OCI-LY7 (cell line): ENCODE measurements at regions not wholly inside any gene's neighbourhood (a gene's known extent, or its start where the extent isn't known, plus 50 kb on each side); places are given as distances from the start of the nearest gene placed in this dataset.
"Not testable (repeated sequence)": the region's sequence is repeated elsewhere in the genome, so short reads cannot be mapped to it uniquely, and the experiment has no call there.

Experiments used
- BruUV-seq: library from RNA; stranded (reverse); fragments of 400-500 nt; replicated peaks from 2 replicates; lab custom pipeline; 2021; lab: Mats Ljungman, UMichigan
- CTCF ChIA-PET: fragments of 300-600 bp; sonication (Branson Sonifier 250); formaldehyde crosslinking; loops from one replicate; lab custom pipeline; 2022; ENCODE audit warnings: antibody characterized with exemption; ENCODE audit not compliant: unreplicated experiment; lab: Charles Lee
- POLR2A ChIA-PET: fragments of 300-600 bp; sonication (Branson Sonifier 250); formaldehyde crosslinking; loops from one replicate; lab custom pipeline; 2022; ENCODE audit warnings: antibody characterized with exemption; lab: Charles Lee
- DNase-seq: peaks from one replicate; pipeline ENCODE4 v3.0.0-alpha.2; 2015; ENCODE audit warnings: low spot score
- H2AFZ ChIP-seq: fragments of 200-600 bp; sonication (generic), shearing (Covaris generic); 2 replicates; pipeline ENCODE4 v1.6.1; 2014; ENCODE audit warnings: mild to moderate bottlenecking, antibody characterized with exemption, low read length, moderate library complexity
- H3K27ac ChIP-seq: fragments of 200-600 bp; sonication (generic); 2 replicates; pipeline ENCODE4 v1.5.1; 2014; ENCODE audit warnings: mixed run types, low read depth, mild to moderate bottlenecking, moderate library complexity, low read length, inconsistent platforms; ENCODE audit not compliant: poor library complexity, severe bottlenecking
- H3K36me3 ChIP-seq: fragments of 200-600 bp; sonication (generic); 2 replicates; pipeline ENCODE4 v1.6.1; 2014; ENCODE audit warnings: mild to moderate bottlenecking, antibody characterized with exemption, low read length, moderate library complexity, mixed read lengths; ENCODE audit not compliant: insufficient read depth
- H3K4me1 ChIP-seq: fragments of 200-600 bp; sonication (generic); 2 replicates; pipeline ENCODE4 v1.5.1; 2014; ENCODE audit warnings: mild to moderate bottlenecking, low read length; ENCODE audit not compliant: insufficient read depth, poor library complexity, severe bottlenecking
- H3K4me2 ChIP-seq: fragments of 200-600 bp; sonication (generic); 2 replicates; pipeline ENCODE4 v1.6.1; 2014; ENCODE audit warnings: mild to moderate bottlenecking, low read length
- H3K4me3 ChIP-seq: fragments of 200-600 bp; sonication (generic); 2 replicates; pipeline ENCODE4 v1.5.1; 2014; ENCODE audit warnings: mild to moderate bottlenecking, low read depth, low read length; ENCODE audit not compliant: poor library complexity, severe bottlenecking
- H3K79me2 ChIP-seq: fragments of 200-600 bp; sonication (generic); 2 replicates; pipeline ENCODE4 v1.6.1; 2016; ENCODE audit warnings: low read depth, mild to moderate bottlenecking, low read length, moderate library complexity, mixed read lengths; ENCODE audit not compliant: insufficient read depth
- H3K9me2 ChIP-seq: fragments of 200-600 bp; sonication (generic); 2 replicates; pipeline ENCODE4 v1.6.1; 2016; ENCODE audit warnings: mild to moderate bottlenecking, low read length, mixed read lengths; ENCODE audit not compliant: insufficient read depth
- H3K9me3 ChIP-seq: fragments of 200-600 bp; sonication (generic); 2 replicates; pipeline ENCODE4 v1.6.1; 2014; ENCODE audit warnings: mild to moderate bottlenecking, mixed run types, low read length, mixed read lengths
- H4K20me1 ChIP-seq: fragments of 200-600 bp; sonication (generic); 2 replicates; pipeline ENCODE4 v1.6.1; 2014; ENCODE audit warnings: mild to moderate bottlenecking, antibody characterized with exemption, low read length, moderate library complexity, mixed read lengths; ENCODE audit not compliant: insufficient read depth
- CTCF ChIP-seq: fragments of 200-600 bp; sonication (generic); conservative IDR thresholded peaks from 2 replicates; pipeline ENCODE4 v1.5.1; 2014; ENCODE audit warnings: mild to moderate bottlenecking, antibody characterized with exemption, low read length, moderate library complexity, mixed read lengths
- EZH2phosphoT487 ChIP-seq: fragments of 200-600 bp; sonication (generic); IDR thresholded peaks from 2 replicates; pipeline ENCODE4 v1.6.1; 2018; ENCODE audit warnings: low read depth, borderline replicate concordance, mild to moderate bottlenecking, mixed run types, antibody characterized with exemption, low read length, moderate library complexity, mixed read lengths
- intact Hi-C: fragments of 100-400 bp; cut with micrococcal nuclease; formaldehyde crosslinking; loops from one replicate; pipeline ENCODE4 v1.10.0; 2022; ENCODE audit not compliant: unreplicated experiment

GRCh38 chr4:138334346-138335016 lies 92.3 kb upstream of the SLC7A11 start:
- Histone ChIP-seq H3K27ac (no peak overlapping the region), H3K4me2 (no peak overlapping the region), H4K20me1 (no peaks in the 10 kb centered on the region), H3K36me3 (no peaks in the 10 kb centered on the region), H3K4me1 (no peaks in the 10 kb centered on the region), H2AFZ (no peak overlapping the region), H3K4me3 (no peak overlapping the region), H3K9me2 (no peaks in the 10 kb centered on the region), H3K9me3 (no peaks in the 10 kb centered on the region), H3K79me2 (no peaks in the 10 kb centered on the region)
- ChIA-PET CTCF (no interaction called here), POLR2A (no interaction called here)
- DNase-seq: no peak
- intact Hi-C loops: no loop called here
- no TSS peak for BruUV-seq
- no peak for TF ChIP-seq EZH2phosphoT487
- TF ChIP-seq CTCF: no peak

GRCh38 chr4:138332415-138332814 lies 90.3 kb upstream of the SLC7A11 start:
- H4K20me1 ChIP-seq, H3K27ac ChIP-seq, H3K9me3 ChIP-seq, DNase-seq, BruUV-seq, CTCF ChIA-PET, POLR2A ChIA-PET, H2AFZ ChIP-seq, H3K36me3 ChIP-seq, H3K4me3 ChIP-seq, H3K9me2 ChIP-seq, intact Hi-C loops, H3K4me1 ChIP-seq, H3K4me2 ChIP-seq, H3K79me2 ChIP-seq: not testable (repeated sequence)

GRCh38 chr4:138330531-138330930 lies 88.4 kb upstream of the SLC7A11 start:
- Histone ChIP-seq H3K27ac (no peak overlapping the region), H4K20me1 (no peaks in the 10 kb centered on the region), H3K4me3 (no peak overlapping the region), H3K9me3 (no peaks in the 10 kb centered on the region), H3K4me2 (no peak overlapping the region), H3K79me2 (no peaks in the 10 kb centered on the region), H3K9me2 (no peaks in the 10 kb centered on the region), H2AFZ (no peak overlapping the region), H3K36me3 (no peaks in the 10 kb centered on the region), H3K4me1 (no peaks in the 10 kb centered on the region)
- no peak for DNase-seq
- ChIA-PET CTCF (no interaction called here), POLR2A (no interaction called here)
- TF ChIP-seq EZH2phosphoT487: no peak
- no peak for TF ChIP-seq CTCF
- intact Hi-C loops: no loop called here
- BruUV-seq: no TSS peak
